SK-N-MC (cell line): ENCODE measurements at regions not wholly inside any gene's neighbourhood (a gene's known extent, or its start where the extent isn't known, plus 50 kb on each side); places are given as distances from the start of the nearest gene placed in this dataset.

Experiments
- EZH2 ChIP-seq: fragments of 200-600 bp; sonication (generic); IDR thresholded peaks from one replicate; pipeline ENCODE4 v1.6.1; 2017; ENCODE audit warnings: antibody characterized with exemption
- POLR2AphosphoS5 ChIP-seq: IDR thresholded peaks from 2 replicates; pipeline ENCODE4 v1.6.1; 2012; ENCODE audit warnings: mild to moderate bottlenecking, low read depth, low read length, borderline replicate concordance

DNA sequence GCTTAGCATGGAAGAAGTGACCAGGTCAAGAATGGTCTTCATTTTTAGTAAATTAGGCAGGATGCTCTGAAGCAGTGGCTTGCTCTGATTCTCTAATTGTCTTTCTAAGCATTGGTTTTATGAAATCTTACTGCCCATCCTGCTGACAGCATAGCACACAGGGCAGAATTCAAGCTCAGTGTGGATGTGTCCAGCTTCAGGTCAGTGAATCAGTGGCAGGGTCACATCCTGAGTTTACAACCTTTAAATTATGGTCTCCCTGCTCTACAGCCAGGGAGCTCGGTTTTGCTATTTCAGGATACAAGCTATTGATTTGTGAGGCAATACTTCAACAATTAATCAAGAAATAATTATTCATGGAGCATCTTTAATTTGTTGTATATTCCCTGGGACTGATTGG lies 202.3 kb upstream of the RXFP2 start:
- no peak for TF ChIP-seq EZH2
- TF ChIP-seq POLR2AphosphoS5, result no peak
